HPDE6-E6E7 (cell line): ENCODE measurements at regions not wholly inside any gene's neighbourhood (a gene's known extent, or its start where the extent isn't known, plus 50 kb on each side); places are given as distances from the start of the nearest gene placed in this dataset.
A peak's percentile ranks its signal among the peaks of the same experiment; 100 is the strongest.
"Not testable (repeated sequence)": the region's sequence is repeated elsewhere in the genome, so short reads cannot be mapped to it uniquely, and the experiment has no call there.

Experiments used
- DNase-seq: peaks from one replicate; pipeline ENCODE4 v3.0.0; 2011; ENCODE audit warnings: missing footprints; ENCODE audit errors: extremely low spot score

DNA sequence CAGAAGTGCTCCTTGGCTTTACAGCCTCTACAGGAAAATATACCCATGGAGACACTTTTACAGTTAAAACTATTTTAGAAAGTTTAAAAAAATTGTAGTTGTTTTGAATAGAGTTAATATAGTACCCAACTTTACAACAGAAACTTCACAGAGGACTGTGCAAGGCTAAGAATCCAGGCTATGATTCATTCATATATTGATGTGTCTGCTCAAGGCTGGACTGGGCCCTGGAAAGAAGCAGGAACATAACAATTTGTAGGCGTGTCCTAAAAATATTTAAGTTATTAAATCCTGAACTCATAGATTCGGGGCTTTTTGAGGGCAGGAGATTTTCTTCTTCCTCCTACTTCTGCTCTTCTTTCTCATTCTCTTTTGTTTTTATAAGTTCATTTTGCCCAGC lies 291.5 kb upstream of the CCDC179 start:
- DNase-seq: no peak

DNA sequence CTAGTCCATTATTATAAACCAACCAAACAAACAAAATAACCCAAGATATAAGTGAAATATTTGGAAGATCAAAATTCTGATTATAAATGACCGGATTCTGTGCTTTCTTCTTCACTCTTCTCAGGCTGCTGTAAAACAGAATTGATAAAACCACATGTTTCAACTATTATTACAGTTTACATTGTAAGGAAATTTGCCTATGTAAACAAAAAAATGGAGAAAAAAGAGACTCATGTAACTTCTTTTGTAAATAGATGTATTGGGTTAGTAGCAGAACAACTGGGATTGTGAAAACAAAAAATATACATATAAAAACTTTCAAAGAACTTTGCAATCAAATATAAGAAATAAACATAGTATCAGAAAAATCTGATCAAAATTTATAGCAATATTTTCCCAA lies 295.2 kb upstream of the CCDC179 start:
- no peak for DNase-seq

DNA sequence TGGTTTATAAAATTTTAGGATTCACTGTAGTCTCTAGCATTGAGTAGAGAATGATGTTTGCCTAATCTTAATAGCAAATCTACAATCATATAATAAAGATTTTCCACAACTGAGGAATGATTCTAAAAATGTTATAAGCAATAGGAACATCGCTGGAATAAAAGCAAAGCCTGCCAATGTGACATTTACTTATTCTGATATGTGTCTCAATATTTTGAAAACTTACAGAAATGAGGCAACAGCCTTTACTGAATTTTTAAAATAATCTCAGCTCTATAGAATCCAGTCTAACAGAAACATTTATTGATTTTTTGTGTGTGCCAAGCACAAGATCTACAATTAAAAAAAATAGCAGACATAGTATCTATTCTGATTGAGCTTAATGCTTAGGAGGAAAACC lies 303.7 kb upstream of the CCDC179 start:
- no peak for DNase-seq

DNA sequence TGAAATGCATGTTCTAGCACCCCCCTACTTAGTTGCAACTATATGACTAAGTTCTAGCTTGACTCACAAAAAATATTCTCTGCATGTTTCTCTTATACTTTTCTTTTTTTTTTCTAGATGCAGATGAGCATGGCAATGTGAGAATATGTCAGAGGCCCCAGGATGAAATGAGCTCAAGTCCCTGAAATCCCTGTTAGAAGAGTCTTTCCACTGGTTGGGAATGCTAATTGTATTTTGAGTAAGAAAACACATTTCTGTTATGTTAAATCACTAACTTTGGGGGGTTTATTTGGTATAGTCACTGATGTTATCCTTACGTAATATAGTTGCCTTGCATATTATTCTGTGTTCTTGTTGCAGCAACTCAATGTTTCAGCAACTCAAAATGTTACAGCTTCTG lies 306.1 kb upstream of the CCDC179 start:
- no peak for DNase-seq

DNA sequence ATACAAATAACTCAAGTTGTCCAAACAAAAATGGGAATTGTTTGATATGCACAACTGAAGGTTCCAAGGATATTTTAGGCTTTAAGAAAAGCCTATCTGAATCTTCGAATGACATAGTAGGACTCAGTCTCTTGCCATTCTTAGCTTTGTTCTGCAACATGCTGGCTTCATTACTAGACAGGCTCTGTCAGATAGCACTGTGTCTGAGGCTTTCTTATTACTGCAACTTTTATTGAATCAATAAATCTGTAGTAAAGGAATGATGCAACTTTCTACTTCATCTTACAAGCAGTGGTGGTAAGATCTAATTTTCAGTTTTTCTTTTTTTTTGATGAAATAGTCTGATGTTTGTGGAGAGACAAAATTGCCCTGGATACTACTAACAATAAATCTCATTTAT lies 319.3 kb upstream of the CCDC179 start:
- DNase-seq: no peak

DNA sequence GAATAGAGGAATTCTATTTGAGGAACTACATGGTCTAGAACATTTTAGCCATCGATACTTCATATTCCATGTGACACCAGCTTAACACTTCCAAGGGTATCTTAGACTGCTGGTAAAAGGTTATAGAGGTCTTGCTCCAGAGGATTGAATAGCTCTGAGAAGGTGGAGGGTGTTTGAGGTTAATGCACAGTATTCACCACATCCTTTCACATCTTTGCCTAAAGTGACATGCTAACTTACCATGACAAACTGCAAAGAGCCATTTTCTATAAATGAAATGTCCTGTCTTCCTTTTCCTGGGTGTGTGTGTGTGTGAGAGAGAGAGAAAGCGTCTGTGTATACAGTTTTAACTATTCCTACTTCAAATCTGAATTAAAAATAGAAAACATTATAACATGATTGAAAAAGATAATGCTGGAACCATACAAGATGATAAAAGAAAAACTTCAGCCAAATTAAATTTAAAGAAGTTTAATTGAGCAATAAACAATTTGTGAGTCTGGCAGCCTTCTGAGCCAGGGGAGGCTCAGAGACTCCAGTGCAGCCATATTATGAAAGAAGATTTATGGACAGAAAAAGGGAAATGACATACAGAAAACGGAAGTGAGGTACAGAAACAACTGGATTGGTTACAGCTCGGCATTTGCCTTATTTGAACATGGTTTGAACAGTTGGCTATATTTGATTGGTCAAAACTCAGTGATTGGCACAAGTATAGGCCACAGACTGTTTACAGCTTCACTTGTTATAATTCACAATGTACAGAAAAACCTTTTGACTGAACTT lies 320.9 kb upstream of the CCDC179 start:
- DNase-seq: no peak

DNA sequence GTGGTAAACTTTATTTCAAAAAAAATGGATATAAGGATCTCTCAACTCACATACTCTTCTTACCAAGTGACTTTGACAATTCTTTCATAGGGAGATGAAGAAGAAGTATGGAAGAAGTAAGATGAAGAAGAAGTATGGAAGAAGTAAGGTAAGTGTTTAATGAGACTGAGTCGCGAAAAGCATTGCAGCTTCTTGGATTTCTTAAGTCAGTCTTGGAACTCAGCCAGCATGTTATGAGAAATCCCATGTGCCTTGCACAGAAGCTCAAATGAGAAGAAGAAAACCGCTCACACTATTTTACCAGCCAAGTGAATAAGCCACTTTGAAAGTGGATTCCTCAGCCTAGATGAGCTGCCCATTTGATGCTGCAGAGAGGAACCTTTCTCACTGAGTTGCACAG lies 332.0 kb upstream of the CCDC179 start:
- no peak for DNase-seq

DNA sequence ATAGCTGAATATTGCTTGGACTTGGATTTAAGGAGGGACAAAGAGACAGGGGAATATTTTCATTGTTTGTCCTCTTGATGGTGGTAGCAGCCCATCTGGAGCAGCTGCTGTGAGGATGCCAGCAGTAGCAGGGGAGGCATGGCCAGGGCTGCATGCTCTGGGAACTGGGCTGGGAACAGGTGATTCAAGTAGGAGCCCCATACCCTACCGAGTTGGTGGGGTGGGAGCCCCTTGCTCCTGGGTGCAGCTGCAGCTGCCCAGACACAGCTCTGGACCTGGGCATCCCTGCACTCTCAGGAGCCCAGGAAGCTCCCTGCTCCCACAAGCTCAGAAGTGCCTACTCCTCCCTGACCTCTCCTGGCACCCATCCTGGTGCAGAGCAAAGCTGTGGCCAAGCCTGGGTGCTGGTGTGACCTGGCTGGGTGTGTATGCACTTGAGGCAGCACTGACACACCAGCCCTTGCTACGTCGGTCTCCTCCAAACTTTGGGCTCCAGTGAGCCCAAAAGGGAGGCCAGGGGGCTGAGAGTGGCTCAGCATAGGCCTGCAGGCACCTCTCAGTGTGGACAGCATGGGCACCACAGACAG lies 341.8 kb upstream of the CCDC179 start:
- DNase-seq: no peak

DNA sequence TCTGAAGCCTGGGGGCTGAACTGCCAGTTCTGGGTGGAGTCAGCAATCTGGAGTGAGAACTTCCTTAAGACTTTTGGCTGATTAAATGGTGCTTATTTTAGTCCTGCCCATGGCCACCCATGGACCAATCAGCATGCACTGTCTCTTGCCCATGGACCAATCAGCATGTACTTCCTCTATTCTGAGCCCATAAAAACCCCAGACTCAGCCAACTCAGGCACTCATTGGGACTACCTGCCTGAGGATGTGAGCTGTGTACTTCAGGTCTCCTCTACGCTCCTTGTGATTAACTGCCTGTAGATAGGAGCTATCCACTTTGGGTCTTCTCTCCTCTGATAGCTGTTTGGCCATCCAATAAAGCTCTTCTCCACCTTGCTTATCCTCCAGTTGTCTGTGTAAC lies 342.3 kb upstream of the CCDC179 start:
- DNase-seq: no peak

DNA sequence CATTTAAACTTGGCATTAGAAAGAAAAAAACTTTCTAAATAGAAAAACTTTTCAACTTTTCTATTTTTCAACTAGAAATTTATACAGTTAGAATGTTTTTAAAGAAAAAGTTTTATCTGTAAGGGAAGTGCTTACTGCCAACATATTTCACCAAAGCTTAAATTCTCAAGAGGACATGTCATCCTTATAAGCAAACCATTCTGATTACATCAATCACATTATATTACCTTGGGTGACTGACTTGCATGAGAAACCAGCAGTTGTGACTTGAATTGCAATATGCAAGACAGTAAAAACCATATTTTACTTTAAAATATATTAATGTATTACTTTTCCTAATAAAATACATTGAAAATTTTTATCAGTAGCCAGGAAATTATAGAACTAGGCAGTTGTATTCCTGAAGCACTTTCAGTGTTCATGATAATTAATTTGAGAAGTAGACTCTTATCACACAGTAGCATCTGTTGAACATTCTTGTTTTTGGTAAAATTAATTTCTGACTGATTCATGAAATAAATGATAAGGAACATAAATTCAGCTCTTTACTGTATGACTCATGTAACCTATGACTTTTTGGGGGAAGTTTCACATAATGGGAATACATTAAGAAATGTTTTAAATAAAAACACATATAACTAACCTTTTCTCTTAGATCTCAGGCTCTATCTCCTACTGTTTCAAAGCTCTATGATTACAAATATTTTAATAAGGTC lies 345.0 kb upstream of the CCDC179 start:
- DNase-seq: no peak

DNA sequence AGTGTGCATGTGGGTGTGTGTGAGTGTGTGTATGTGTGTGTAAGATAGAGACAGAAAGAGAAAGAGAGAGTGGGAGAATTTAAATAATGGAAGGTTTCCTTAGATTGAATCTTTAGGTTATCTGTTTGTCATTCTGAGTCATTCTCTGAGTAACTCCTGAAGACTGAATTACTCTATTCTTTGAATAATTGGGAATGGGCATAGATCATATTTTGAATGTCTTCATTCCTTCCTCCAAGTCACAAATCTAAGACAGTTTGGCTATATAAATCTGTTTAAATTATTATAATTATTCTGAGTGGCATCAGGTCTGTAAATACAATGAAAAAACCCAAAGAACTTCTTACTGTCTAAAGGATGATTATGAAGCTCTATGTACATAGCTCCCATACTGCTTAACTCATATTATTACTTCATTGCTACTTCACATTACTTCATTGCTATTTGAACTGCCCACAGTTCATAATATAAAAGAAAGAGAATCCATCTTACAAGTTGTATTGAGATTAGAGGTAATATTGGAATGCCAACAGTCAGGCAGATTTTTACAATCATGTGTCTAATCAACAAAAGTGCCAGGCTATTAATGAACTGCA lies 346.6 kb upstream of the CCDC179 start:
- DNase-seq: peak; percentile 6

DNA sequence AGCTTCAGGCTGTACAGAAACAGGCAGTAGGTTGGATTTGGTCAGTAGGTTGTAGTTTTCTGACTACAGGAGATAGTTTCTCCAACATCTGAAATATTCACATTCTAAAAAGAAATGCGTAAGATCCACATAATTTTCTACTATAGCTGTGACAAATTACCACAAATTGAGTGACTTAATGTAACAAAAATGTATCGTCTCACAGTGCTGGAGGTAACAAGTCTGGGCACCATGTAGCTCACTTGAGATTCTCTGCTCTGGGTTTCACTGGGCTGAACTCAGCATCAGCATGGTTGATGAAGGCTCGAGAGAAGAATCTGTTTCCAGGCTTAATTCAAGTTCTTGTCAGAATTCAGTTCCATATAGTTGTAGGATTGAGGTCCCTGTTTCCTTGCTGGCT lies 350.9 kb upstream of the CCDC179 start:
- no peak for DNase-seq

DNA sequence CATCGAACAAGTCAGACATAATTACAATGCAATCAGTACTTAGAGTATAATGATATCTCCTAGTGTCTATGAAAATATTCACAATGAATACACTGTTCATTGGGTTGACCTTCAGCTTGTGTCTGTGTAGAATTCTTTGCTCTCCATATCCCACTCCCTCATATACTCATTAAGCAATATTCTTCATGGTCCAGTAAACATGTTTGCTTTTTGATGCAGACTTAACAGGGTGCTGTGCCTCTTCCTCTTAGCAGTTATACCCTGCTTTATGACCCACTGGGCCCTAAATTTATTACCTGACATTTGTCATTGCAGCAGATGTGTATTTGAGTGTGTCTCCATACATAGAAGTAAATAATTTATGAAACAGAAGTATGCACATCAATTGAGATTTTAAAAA lies 352.5 kb upstream of the CCDC179 start:
- DNase-seq: no peak

DNA sequence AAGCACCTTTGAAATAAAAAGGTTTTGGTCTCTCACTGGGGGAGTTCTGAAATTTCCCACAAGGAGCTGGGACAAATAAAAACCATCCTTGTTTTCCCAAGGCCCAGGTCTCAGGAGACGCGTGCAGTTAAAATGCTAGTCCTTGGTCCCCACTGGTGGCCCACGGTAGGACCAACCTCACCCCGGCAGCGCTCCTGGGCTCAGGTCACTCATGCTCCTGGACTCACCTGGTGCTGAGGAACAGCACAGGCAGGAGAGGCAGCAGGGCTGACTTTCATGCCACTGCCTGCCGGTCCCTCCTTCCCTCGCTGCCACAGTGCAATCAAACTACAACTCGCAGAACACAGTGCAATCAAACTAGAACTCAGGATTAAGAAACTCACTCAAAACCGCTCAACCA lies 356.8 kb upstream of the CCDC179 start:
- no peak for DNase-seq

DNA sequence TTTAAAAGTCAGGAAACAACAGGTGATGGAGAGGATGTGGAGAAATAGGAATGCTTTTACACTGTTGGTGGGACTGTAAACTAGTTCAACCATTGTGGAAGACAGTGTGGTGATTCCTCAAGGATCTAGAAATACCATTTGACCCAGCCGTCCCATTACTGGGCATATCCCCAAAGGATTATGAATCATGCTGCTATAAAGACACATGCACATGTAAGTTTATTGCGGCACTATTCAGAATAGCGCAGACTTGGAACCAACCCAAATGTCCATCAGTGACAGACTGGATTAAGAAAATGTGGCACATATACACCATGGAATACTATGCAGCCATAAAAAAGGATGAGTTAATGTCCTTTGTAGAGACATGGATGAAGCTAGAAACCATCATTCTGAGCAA lies 359.8 kb upstream of the CCDC179 start:
- DNase-seq: not testable (repeated sequence)

DNA sequence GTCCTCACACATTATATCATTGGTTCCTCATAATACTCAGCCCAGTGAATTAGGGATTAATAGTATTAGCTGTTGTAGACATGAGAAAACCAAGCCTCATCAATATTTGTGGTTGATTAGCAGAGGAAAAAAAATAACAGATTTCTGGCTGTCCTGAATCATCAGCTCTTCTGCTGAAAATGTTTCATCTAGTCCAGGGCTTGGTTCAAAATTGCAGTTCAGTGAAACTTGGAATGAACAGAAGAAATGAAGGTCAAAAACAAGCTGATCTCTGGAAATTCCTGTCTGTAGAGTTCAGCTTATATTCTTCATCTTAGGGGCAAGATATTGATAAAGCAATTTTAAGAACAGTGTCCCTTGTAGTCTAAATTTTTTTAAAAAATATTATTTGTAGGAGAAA lies 361.1 kb upstream of the CCDC179 start:
- DNase-seq: no peak

DNA sequence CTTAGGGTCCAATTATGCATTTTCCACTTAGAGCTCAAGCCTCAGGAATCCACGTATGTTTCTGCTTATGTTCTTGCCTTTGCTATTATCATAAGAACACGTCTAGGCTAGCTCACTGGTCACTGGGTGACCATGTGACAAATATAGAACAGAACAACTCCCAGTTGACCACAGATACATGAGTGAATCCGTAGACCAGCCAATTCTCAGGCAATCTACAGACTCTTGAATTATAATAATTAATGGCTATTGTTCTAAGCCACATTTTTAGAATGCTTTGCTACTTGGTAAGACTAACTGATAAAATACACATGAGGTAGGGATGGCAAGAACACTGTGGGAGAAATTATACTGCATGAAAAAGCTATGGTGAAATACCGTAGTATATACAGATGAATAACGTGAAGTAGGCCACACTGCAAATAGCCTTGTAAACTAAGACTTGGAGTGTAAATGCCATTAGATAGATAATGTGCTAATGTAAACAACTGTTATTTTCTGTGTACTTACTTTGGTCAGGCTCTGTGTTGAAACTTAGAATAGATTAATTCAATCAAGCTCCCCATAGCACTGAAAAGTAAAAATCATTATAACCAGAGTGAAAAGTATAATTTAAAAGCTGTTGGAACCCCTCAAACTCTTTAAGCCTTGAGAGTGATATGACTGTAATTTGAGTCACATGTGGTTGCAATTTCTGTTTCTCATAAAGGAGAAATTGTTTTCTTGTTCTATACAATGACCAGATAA lies 366.2 kb upstream of the CCDC179 start:
- no peak for DNase-seq

DNA sequence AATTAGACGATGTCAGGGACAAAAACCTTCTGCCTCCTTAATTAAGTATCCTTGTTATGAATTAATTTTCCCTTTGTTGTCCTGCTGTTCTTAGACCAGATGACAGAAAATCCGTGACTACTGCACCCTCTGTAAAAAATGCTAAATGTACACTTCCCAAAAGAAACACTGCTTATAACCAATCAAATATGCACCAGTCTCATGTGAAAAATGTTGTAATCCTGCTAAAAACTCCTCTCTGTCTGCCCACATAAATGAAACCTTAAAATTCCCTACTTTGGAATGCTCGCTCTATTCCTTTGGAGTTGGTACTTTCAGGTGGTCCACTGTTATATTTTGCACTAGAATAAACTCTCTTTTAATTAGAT lies 366.8 kb upstream of the CCDC179 start:
- DNase-seq: no peak

DNA sequence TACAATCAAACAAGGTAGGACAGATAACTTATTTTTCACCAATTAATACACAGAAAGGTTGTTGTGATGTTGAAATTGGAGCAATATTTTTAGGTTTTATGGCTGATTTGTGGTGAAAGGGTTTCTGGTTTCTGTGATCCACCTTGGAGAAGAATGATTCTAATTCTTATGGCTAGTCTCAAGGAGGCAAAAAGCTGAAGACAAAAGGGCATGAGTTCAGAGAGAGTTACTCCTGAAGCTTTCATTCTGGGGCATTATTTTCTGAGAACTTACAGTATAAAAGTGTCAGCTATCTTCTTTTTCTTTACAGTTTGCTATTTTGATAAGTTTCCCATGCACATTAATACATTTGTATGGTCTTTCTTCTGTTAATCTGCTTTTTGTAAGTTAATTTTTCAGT lies 372.4 kb upstream of the CCDC179 start:
- DNase-seq: no peak

DNA sequence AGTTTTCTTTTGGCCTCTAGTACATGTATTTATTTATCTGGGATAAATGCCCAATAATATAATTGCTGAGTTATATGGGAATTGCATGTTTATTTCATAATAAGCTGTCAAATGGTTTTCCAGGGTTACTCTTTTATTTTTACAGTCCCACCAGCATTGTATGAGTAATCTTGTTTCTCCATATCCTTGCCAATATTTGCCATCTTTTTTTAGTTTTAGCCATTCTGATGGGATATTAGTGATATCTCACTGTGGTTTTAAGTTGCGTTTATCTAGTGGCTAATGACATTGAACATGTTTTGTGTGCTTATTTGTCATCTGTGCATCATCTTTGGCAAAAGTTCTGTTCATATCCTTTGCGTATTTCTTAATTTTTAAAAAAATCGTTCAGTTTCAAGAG lies 372.8 kb upstream of the CCDC179 start:
- no peak for DNase-seq

DNA sequence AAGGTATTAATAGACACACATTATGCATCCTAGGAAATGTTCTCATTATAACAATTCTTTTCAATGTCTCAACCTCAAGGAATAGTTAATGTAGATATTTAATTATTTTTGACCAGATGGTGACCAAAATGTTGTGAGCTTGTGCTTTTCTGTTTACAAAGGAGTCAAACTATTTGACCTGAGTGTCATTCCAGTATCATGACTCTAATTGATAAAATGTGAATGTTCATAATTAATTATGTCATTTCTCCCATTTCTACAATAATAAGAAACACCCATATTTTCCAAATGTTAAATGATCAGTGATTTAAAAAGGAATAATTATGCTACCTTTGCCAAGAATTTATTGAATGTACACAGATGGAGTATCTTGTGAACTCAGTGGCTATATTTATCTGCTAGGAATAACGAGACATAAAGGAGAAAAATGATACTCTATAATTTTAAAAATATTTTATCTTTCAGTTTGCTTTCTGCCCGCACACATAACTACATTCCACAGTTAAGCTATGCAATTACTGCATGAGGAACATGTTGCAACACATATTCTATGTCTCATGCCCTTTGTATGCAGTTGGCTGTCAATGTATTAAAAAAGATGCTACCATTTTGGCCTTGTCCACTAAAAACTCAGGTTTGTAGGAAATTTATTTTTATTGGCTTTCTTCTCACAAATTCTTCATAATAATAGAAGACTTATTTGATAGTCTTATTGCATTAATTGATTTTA lies 376.7 kb upstream of the CCDC179 start:
- peak; percentile 11 for DNase-seq
